GM19372 (cell line): ENCODE measurements at regions not wholly inside any gene's neighbourhood (a gene's known extent, or its start where the extent isn't known, plus 50 kb on each side); places are given as distances from the start of the nearest gene placed in this dataset.
"Not testable (repeated sequence)": the region's sequence is repeated elsewhere in the genome, so short reads cannot be mapped to it uniquely, and the experiment has no call there.

ENCODE experiments used
- ATAC-seq: cut with Tn5 transposase; IDR thresholded peaks from one replicate; pipeline ENCODE4 v1.9.1; 2021; ENCODE audit warnings: mild to moderate bottlenecking, low read depth, moderate library complexity; ENCODE audit not compliant: unreplicated experiment

GRCh38 chr5:50583621-50584020, 82.8 kb upstream of the PARP8 start:
- no peak for ATAC-seq

GRCh38 chr5:50588471-50588870, 78.0 kb upstream of the PARP8 start:
- ATAC-seq: not testable (repeated sequence)

DNA sequence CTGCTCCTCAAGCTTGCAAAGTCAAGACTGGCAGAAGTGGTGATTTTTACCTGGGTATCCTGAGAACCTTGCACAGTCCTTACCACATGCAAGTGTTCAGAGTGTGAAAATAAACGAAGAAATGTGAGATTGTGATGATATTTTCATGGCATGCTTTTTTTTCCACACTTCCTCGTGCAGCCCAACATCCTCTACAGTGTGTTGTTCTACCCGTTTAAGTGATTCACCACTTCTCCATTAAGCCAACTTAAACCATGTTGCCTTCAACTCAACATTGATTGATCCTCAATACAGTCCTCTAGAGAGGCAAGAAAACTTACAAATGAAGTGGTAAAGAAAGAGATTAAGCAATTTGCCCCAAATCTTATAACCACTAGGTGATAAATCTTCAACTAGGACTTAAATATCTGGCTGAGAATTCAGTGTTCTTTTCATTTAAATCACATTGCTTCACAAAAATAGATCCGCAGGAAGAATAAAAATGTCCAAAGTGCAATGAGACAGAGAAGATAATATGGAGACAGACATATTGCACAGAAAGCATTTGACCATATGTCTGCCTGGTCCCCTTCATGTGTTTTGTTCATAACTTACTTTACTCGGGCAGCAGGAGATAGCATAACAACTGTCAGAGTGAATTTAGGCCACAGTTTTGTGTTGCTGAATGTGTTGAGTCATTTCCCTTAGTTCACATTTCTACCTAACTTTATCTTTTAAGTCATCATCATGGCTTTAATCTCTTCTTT, 75.8 kb upstream of the PARP8 start:
- ATAC-seq: not testable (repeated sequence)

DNA sequence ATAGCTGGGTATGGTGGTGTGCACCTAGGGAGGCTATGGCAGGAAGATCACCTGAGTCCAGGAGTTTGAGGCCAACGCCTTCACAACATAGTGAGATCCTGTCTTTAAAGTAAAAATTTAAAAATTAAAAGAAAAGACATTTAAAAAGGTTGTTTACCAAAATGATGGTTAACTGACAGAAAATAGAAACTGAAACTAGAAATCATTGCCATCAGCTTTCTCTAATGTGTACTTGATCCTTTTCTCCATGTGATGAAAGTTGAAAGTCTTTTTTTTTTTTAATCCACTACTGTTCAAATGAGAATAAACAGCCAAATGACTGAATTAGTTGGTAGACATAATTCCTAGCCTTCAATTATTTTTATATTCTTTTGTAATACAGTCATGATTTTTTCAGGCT, 75.1 kb upstream of the PARP8 start:
- not testable (repeated sequence) for ATAC-seq

DNA sequence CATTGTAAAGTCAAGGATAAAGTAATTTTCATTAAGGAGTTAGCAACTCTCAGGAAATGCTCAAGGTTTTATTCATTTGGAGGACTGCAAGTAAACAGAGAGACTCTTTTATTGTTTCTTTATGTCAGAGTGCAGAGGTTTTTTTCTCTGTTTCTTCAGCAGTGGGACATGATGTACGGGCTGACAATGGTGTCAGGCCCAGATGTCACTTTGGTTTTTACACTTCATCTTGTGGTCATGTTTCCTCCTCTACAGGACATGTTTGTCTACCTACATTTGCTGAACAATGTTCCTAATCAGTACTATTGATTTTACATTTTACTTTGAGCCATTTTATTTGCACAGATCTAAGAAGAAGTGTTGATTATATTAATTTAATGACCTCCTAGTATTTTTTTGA, 72.8 kb upstream of the PARP8 start:
- ATAC-seq: no peak

GRCh38 chr5:50595199-50595598, 71.2 kb upstream of the PARP8 start:
- no peak for ATAC-seq

GRCh38 chr5:50601576-50601975, 64.9 kb upstream of the PARP8 start:
- not testable (repeated sequence) for ATAC-seq

GRCh38 chr5:50606179-50606578, 60.3 kb upstream of the PARP8 start:
- no peak for ATAC-seq

GRCh38 chr5:50607456-50607855, 59.0 kb upstream of the PARP8 start:
- ATAC-seq: not testable (repeated sequence)

- ATAC-seq: not testable (repeated sequence)
These were observed 58.3 kb upstream of the PARP8 start for GRCh38 chr5:50607953-50608705.

DNA sequence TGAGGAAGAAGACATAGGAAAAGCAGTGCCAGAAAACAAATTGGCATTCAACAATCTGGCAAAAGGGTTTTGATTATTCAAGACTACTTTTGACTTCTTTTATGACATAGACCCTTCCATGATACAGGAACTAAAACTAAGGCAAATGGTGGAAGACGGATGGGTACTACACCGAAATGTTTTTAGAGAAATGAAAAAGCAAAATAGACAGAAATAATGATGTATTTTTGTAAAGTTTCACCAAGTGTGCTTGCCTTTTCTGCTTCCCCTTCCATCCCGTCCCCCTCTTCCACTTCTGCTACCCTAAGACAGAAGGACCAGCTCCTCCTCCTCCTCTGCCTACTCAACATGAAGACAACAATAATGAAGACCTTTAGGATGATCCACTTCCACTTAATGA, 53.4 kb upstream of the PARP8 start:
- ATAC-seq: not testable (repeated sequence)
